ENCODE measurements at regions not wholly inside any gene's neighbourhood (a gene's known extent, or its start where the extent isn't known, plus 50 kb on each side); places are given as distances from the start of the nearest gene placed in this dataset.

DNA sequence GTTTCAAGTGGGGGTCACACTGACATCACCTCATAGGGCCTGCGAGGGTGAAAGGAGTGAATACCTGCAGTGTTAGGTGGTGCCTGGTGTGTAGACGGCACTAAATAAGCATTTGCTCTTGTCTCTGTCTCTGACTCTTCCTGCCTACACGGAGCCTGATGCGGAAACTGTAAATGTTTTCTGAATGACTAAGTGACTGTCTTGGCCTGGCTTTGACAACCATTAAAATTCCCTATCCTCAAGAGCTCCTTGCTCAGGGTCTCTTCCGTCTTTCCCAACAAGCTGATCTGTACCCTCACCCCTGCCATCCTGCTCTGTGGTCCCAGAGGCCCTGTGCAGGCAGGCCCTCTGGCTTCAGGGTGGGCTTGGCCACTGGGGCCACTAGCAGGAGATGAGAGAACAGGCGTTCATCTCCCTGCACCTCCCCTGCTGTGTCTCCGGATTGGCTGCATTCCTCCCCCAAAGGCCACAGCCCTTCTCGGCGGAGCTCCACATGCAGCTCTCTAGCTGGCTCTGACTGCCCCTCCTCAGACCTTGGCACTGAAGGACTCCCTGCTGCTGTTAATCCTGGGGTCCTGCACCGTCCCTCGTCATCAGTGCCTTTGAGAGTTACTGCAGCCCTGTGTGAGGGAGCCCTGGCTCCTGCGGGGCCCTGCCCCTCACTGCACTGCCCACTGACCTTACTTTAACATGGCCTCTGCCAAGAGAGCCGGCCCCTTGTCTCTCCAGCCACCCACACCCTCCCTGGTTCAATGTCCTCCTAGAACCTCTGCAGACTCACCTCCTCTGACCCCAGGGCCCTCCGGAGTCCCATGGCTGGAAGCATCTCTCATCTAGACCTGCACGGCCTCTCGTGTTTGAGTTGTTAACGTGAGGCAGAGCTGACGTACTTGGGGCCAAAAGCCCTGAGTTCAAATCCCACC, 211.1 kb downstream of the MATN1 start:
- no peaks in the 10 kb centered on the region for H3K9me3 ChIP-seq (ENCODE audit: low read length)
- H3K4me2 ChIP-seq (ENCODE audit: low read length) = no peak overlapping the region
- H3K36me3 ChIP-seq (ENCODE audit: insufficient read depth, low read length) = no peaks in the 10 kb centered on the region
- TF ChIP-seq CTCF (IDR thresholded peaks at IDR 0.05; ENCODE audit: poor library complexity, severe bottlenecking) = no peak
- no peak for TF ChIP-seq REST (IDR thresholded peaks at IDR 0.05; ENCODE audit: borderline replicate concordance)
- no peak for TF ChIP-seq TAF1 (IDR thresholded peaks at IDR 0.05; ENCODE audit: low read depth)
- TF ChIP-seq SMC3 (conservative IDR thresholded peaks at IDR 0.05; ENCODE audit: poor library complexity) = no peak
- TF ChIP-seq EZH2 (IDR thresholded peaks at IDR 0.05; ENCODE audit: borderline replicate concordance, insufficient read depth, low read length, poor library complexity, severe bottlenecking) = no peak
- TF ChIP-seq RAD21 (conservative IDR thresholded peaks at IDR 0.05) = no peak
- no peak for TF ChIP-seq MXI1 (conservative IDR thresholded peaks at IDR 0.05; ENCODE audit: poor library complexity, severe bottlenecking)
- TF ChIP-seq POLR2AphosphoS5 (IDR thresholded peaks at IDR 0.05) = no peak
- no peak for TF ChIP-seq EP300 (conservative IDR thresholded peaks at IDR 0.05; ENCODE audit: poor library complexity, severe bottlenecking)
- H2AFZ ChIP-seq (ENCODE audit: low read depth, low read length) = no peak overlapping the region
- H3K79me2 ChIP-seq (replicated peaks; ENCODE audit: insufficient read depth, low read length) = no peaks in the 10 kb centered on the region
- no peak overlapping the region for H3K4me3 ChIP-seq (ENCODE audit: low read length)
- no peaks in the 10 kb centered on the region for H3F3A ChIP-seq (ENCODE audit: insufficient read depth, low read length, poor library complexity, severe bottlenecking)
- H4K20me1 ChIP-seq (ENCODE audit: insufficient read depth) = no peaks in the 10 kb centered on the region
- no peak overlapping the region for H3K9ac ChIP-seq (ENCODE audit: low read length)
- no peaks in the 10 kb centered on the region for H3K27me3 ChIP-seq (ENCODE audit: insufficient read depth, low read depth, low read length)
- H3K9me2 ChIP-seq (ENCODE audit: insufficient read depth, low read length) = no peaks in the 10 kb centered on the region
- H3K27ac ChIP-seq (ENCODE audit: low read length) = no peak overlapping the region

DNA sequence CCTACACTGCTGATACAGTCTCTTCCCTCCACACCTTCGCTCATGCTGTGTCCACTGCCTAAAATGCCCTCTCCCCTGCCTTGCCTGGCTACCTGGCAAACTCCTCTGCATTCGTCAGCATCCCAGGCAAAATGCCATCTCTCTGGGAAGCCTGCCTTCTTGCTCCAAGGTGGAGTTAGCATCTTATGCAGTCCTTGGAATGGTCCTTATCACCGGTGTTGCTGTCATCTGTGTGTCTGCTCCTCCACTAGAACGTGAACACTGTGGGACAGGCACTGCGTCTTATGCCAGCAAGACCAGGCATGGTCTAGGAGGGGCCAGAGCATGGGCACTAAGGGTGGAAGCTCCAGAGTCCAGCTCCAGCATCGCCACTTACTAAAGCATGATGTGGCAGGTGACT, 211.8 kb downstream of the MATN1 start:
- H3K27me3 ChIP-seq (ENCODE audit: insufficient read depth, low read depth, low read length) = no peaks in the 10 kb centered on the region
- no peaks in the 10 kb centered on the region for H3F3A ChIP-seq (ENCODE audit: insufficient read depth, low read length, poor library complexity, severe bottlenecking)
- no peak for TF ChIP-seq EZH2 (IDR thresholded peaks at IDR 0.05; ENCODE audit: borderline replicate concordance, insufficient read depth, low read length, poor library complexity, severe bottlenecking)
- TF ChIP-seq SMC3 (conservative IDR thresholded peaks at IDR 0.05; ENCODE audit: poor library complexity) = no peak
- no peak for TF ChIP-seq EP300 (conservative IDR thresholded peaks at IDR 0.05; ENCODE audit: poor library complexity, severe bottlenecking)
- TF ChIP-seq TAF1 (IDR thresholded peaks at IDR 0.05; ENCODE audit: low read depth) = no peak
- no peak for TF ChIP-seq REST (IDR thresholded peaks at IDR 0.05; ENCODE audit: borderline replicate concordance)
- TF ChIP-seq POLR2AphosphoS5 (IDR thresholded peaks at IDR 0.05) = no peak
- no peak for TF ChIP-seq RAD21 (conservative IDR thresholded peaks at IDR 0.05)
- TF ChIP-seq MXI1 (conservative IDR thresholded peaks at IDR 0.05; ENCODE audit: poor library complexity, severe bottlenecking) = no peak
- no peak for TF ChIP-seq CTCF (IDR thresholded peaks at IDR 0.05; ENCODE audit: poor library complexity, severe bottlenecking)
- no peaks in the 10 kb centered on the region for H3K36me3 ChIP-seq (ENCODE audit: insufficient read depth, low read length)
- no peak overlapping the region for H3K27ac ChIP-seq (ENCODE audit: low read length)
- H2AFZ ChIP-seq (ENCODE audit: low read depth, low read length) = no peak overlapping the region
- no peaks in the 10 kb centered on the region for H3K9me2 ChIP-seq (ENCODE audit: insufficient read depth, low read length)
- H3K4me2 ChIP-seq (ENCODE audit: low read length) = no peak overlapping the region
- no peak overlapping the region for H3K9ac ChIP-seq (ENCODE audit: low read length)
- no peaks in the 10 kb centered on the region for H3K9me3 ChIP-seq (ENCODE audit: low read length)
- H3K79me2 ChIP-seq (replicated peaks; ENCODE audit: insufficient read depth, low read length) = no peaks in the 10 kb centered on the region
- H4K20me1 ChIP-seq (ENCODE audit: insufficient read depth) = no peaks in the 10 kb centered on the region
- no peak overlapping the region for H3K4me3 ChIP-seq (ENCODE audit: low read length)

All from neural cell (in vitro differentiated cells).